NCI-H2029 (cell line): ENCODE measurements at regions not wholly inside any gene's neighbourhood (a gene's known extent, or its start where the extent isn't known, plus 50 kb on each side); places are given as distances from the start of the nearest gene placed in this dataset.
"Not testable (repeated sequence)": the region's sequence is repeated elsewhere in the genome, so short reads cannot be mapped to it uniquely, and the experiment has no call there.

Experiments
- DNase-seq: peaks from one replicate; lab custom pipeline; 2025; lab: John Stamatoyannopoulos, UW

DNA sequence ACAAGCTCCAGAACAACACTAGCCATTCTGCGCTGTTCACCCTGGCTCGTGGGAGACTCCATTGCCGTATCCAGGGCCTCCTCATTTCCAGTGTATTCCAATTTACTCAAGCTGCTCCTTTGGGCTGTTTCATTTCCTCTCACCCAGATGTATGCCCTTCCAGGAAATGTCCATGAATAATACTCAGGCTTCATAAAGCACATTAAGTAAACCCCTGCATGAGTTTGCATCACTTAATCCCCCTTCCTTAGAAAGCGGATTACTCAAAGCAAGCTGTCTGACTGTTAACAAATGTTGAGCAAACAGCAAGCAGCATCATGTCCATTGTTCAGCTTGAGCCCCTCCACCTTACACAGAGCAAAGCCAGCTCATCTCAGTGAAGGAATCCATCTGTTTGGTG, 403.6 kb upstream of the PBX1 start:
- no peak for DNase-seq

DNA sequence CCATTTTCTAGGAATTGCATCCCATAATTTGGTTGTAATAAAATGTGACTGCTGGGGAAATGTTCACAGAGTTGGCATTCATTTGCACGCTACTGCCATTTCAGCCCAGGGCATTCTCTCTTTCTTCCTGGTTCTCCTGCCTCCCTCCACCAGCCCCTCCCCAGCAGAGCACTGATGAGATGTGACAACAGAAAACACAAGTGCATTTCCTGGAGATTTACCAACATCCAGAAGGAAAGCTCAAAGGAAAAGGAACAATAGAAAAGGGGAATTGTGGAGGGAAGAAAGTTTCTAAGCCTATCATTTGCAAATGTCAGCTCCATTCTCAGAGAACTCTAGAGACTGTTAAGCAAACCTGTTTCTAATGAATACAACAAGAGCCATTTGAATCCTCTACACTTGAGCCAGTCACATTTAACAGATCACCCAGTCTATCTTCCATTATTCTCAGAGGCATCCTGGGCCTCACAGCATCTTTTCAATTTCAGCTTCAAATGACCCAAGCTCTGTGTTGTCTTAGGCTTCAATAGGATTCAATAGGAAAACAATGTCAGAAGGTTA, 395.6 kb upstream of the PBX1 start:
- DNase-seq: no peak

DNA sequence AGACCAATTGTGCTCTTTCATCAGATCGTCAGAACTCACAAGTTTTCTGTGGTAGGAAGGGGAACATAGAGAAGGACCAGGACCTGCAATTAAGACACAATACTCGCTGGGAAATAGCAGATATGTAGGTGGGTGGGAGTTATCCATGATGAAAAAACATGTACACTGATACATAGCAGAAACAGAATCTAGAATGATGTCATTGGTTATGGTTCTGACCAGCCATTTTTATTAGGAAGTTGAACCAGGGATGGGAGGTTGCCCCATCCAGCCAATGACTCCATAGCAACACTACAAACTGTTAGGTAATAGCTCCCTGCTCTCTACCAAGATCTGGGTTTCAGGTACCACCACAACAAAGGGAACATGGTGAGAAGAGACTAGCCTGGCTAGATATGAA, 393.5 kb upstream of the PBX1 start:
- no peak for DNase-seq

DNA sequence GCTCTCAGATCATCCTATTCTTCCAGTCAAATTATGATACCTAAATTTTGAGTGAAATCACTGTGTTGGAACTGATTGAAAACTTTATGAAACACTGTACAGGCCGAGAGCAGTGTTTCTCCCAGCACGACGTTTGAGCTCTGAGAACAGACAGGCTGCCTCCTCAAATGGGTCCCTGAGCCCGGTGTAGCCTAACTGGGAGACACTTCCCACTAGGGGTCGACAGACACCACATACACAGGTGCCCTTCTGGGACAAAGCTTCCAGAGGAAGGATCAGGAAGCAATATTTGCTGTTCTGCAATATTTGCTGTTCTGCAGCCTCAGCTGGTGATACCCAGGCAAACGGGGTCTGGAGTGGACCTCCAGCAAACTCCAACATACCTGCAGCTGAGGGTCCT, 392.5 kb upstream of the PBX1 start:
- DNase-seq: not testable (repeated sequence)

DNA sequence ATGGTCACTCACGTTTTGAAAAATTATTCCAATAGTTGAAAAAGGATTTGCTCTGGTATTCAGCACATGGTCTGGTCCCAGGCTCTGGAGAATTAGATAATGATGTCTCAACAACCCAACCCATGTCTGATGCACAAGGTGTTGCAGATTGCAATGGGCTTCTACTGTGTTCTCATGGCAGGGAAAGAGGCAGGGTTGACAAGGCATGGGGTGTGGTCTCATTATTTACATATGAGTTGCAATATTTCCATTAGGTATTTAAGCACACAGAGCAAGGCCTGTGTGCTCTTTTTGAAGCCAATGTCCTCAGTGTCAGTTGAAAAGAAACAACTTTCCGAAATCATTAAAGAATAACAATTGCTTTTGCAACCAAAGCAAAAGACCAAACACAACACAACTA, 381.9 kb upstream of the PBX1 start:
- DNase-seq: no peak

DNA sequence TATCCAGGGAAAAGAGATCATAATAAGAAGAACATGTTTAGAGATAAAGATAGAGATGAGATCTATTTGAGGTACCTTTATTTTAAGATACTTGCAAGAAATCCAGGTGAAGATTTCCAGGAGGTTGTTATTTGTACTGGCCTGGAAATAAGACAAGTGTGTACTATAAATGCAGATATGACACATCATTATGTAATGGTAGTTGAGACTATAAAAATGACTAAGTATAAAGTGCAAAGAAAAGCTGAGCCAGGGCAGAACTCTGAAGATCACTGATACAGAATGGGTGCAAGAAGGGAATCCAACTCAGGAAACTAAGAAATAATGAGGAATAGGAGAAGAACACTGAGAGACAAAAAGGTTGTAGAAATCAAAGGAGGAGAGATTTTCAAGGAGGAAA, 378.2 kb upstream of the PBX1 start:
- DNase-seq: no peak

DNA sequence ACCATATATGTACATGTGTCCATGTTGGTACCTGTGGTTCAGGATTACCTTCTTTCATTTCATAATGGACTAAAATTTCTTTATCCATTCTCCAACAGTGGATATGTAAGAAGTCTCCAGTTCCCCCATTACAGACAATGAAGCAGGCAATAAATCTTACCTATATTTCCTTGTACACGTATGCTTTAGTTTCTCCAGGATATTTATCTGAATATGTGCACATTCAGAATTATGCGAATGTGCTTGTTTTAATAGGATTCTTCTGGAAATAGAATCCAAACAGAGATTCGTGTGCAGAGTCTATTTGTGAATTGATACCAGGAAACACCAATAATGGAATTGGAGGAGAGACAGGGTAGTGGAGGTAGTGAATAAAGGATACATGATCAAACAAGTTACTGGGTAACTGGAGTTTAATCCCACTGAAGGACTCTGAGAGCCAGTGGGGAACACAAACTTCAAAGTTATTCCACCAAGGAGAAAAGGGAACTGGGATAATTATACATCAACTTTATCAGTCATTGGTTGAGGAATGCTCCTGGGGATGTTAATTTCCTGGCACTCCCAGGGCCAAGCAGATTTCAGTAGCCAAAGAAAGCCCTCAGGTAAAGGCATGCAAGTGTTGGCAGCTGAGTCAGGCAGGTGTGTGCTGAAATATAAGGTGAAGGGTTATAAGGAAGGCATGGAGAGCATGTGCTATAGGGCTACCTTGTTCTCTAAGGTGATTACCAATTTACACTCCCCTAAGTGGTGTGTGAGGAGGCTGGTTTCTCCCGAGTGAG, 374.9 kb upstream of the PBX1 start:
- no peak for DNase-seq

DNA sequence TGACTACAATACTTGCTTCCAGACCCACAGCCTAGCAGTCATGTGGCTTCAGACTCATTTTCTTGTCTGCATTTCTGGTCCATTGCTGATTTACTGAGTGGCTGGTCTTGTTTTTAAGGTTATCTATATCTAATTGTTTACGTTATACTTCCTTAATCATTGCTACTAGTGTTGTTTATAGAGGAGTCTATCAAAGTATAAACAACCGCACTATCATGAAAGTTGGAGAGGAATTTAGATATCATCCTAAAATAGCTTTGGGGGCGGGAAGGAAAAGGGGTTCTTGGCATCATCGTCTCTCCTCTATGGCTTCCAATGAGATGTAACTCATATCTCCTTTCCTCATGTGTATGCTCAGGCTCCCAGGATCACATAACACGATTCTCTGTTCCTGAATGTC, 372.1 kb upstream of the PBX1 start:
- DNase-seq: no peak

DNA sequence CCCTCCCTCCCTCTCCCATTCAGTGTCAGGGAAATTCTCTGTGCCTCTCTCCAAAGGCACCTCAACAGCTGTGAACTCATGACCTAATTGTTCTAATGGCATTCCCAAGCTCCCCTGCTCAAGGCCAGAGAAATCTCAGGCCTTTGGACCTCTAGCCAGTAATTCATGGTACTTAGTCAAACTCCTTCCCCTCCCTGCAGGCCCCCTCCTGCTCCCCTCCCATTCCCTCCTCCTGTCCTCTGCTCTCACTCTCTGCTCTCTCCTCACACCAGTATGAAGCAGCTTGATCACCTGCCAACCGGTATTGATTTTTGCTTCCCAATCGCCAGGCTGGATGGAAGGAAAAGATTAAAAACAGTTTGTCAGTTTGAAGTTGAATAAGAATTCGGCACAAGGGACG, 370.5 kb upstream of the PBX1 start:
- no peak for DNase-seq

DNA sequence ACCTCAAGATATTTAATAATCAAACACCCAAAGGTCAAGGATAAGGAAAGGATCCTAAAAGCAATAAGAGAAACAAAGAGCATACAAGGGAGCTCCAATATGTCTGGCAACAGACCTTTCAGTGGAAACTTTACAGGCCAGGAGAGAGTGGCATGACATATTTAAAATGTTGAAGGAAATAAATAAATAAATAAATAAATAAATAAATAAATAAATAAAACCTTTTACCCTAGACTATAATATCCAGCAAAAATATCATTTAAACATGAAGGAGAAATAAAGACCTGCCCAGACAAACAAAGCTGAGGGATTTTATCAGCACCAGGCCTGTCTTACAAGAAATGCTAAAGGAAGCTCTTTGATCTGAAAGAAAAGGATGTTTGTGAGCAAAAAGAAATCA, 367.8 kb upstream of the PBX1 start:
- DNase-seq: no peak

DNA sequence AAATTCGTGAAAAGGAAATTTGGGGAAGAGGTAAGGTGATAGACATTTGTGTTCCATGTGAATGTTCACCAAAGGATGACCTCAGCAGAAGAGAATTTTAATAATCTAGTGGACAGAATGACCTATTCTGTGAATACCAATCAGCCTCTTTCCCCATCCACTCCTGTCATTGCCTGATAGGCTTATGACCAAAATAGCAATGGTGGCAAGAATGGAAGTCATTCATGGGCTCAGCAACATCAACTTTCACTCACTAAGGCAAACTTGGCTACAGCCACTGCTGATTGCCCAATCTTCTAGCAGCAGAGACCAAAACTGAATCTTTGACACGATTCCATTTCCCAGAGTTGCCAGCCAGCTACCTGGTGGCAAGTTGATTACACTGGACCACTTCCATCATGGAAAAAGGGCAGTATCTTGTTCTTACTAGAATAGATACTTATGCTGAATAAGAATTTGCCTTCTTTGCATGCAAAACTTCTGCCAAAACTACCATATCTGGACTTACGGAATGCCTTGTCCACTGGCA, 348.7 kb upstream of the PBX1 start:
- no peak for DNase-seq

DNA sequence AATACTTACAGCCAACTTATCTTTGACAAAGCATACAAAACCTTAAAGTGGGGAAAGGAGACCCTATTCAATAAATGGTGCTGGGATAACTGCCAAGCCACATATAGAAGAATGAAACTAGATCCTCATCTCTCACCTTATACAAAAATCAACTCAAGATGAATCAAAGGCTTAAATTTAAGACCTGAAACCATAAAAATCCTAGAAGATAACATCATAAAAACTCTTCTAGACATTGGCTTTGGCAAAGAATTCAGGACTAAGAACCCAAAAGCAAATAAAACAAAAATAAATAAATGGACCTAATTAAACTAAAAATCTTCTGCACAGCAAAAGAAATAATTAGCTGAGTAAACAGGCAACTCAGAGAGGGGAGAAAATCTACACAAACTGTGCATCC, 335.6 kb upstream of the PBX1 start:
- DNase-seq: no peak

DNA sequence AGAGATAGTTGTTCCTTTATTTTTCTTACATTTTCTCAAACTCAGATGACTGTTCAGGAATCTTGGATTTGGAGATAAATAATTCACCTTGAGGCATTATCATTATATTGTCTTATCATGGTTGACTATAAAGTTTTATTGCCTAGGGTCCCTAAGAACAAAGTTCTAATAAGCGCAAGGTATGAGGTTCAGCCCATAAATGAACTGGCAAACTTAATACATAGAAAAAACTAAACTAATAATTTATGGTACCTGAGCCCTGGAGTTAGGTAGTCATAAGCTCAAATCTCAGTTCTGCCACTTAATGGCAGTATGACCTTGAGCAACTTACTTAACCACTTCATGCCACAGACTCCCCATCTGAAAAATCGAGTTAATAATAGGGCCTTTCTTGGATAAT, 334.0 kb upstream of the PBX1 start:
- DNase-seq: no peak

DNA sequence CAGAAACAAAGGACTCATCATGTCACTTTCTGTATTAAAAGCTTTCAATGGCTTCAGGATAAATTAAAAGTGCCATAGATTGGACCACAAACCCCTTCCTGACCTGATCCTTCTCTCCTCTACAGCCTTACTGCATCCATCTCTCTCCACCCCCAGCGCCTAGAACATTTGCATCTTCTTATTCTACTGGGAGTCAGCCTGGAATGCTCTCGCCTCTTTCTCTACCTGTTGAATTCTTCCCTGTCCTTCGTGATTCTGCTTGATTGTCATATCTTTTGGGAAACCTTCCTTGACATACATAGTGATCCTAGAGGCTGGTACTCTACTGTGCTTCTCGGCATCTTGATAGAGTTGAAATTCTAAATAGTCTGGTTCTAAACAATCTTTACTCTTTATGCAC, 332.0 kb upstream of the PBX1 start:
- DNase-seq: no peak

DNA sequence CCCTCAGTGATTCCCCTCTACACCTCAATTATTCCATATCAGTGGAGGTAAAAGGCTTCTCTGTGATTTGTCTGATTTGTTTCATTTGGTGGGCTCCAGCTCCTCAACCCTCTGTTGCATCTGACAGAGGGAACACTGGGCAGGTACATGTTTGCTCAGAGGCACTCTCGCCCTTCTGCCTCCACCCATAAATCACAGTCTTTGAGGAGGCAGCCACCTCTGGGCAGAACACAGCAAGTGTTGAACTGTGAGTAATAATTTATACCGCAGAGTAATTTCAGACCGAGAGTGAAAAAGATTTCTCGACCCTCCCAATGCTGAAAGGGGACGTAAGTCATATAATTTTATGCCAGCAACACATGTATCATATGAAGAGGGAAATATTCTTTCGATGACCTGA, 330.1 kb upstream of the PBX1 start:
- no peak for DNase-seq

DNA sequence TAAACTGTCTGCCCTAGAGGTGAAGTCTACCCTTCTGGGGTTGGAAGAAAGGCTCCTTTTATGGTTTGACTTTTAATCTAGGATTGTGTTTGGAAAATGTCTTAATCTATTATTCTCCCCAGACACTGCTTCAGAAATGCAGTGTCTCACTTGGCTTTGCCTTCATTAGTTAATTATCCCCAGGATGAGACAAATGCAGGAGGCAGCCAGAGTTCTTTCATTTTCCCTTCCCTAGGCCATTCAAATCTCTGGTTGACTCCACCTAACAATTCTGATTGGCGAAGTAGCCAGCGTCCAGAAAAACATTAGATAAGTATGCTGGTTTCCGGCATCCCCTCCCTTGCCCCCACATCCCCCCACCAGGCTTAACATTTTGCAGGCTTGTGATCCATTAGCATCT, 325.8 kb upstream of the PBX1 start:
- no peak for DNase-seq

DNA sequence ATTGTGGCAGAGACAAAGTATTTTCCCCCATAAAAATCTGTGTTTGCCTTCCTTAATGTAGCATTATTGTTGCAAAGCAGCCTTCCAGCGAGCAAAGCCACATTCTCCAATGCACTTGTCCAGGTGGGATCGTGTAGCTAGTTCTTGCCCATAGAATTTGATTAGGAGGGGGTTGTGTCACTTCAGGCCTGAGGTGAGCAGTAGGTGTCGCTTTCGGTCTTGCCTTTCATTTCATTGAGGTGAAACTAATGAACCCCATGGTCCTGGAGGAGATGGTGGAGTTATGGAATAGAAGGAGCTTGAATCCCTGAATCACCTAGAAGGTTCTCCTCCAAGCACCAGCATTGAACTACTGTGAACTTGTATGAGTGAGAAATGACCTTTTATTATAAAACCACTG, 318.9 kb upstream of the PBX1 start:
- DNase-seq: no peak

DNA sequence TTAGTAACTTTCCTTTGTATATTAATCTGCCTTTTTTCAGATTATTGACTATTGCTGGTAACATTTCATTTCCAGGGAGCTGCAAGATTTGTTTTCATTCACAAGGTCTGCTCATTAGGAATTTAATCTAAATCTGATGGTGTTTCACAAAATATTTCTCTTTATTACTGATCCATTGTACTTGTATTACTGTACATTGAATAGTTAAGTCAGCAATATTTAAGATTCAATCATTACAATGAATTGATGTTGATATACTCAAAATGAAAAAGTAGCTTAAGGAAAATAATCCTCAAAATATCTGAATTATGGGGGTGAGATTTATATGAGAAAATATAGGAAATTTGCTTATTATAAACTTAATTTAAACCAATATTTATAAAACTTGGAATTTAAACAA, 308.6 kb upstream of the PBX1 start:
- no peak for DNase-seq

DNA sequence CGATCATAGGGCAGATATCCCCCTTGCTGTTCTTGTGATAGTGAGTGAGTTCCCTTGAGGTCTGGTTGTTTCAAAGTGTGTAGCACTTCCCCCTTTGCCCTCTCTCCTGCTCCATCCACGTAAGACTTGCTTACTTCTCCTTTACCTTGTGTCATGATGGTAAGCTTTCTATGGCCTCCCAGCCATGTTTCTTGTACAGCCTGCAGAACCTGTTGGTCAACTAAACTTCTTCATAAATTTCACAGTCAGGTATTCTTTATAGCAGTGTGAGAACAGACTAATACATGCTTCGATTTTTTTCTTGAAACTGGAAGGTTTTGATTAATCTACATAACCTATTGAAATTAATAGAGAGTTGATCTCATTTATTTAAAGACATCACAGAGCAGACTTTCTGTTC, 302.5 kb upstream of the PBX1 start:
- no peak for DNase-seq

DNA sequence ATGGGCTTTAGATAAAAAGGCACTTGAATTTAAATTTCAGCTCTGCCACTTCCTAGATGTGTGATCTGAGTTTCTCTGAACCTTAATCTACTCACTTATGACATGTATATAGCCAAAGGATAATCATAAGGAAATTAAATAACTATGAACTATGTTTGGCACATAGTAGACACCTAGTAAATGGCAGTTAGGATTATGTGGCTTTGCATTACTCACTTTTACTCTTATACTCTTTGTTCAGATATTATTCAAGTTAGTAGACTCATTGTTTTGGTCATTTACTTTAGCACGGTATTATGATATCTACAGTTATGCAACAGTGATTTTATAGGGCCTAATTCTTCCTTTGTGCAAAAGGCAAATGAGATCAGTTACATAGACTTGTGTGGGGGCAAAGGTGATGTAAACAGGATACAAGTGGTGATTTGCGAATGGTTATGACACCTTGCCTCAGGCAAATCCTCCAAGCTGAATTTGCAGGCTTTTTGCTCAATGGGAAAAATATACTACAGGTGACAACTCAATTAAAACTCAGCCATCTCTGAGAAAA, 297.2 kb upstream of the PBX1 start:
- no peak for DNase-seq

DNA sequence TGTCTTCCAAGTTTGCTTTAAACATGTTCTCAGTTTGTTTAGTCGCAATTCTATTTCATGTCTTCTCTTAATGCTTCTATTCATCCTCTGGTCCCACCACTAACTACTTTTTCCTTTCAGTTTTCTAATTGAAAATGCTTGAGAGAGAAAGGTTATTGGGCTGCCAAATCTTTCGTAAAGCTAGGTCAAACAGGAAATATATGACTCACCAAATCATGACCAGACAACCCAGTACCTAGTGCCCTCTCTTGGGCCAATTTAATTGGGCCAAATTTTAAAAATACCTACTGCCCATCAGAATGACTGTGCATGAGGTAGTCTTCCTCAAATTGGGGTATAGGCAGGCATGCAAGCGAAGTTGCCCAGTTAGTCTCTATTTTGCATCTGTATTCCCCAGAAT, 295.4 kb upstream of the PBX1 start:
- no peak for DNase-seq

DNA sequence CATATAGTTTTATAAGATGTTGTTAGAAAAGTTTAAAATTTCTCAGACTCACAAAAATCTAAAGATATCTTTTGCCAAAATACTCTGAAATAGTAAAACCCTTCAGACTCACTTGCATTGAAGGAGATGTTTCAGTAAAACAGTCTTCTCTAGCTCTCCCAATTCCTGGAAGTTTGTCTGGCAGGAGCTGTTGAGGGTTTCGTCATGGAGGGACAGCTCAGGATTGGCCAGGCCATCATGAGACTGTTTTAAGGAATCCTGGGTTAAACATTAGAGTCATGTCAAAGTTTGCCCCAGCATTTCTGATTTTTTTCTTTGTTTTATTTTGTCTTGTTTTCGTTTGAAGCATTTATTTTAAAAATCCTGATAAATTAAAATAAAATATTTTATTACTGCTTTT, 293.8 kb upstream of the PBX1 start:
- DNase-seq: no peak

DNA sequence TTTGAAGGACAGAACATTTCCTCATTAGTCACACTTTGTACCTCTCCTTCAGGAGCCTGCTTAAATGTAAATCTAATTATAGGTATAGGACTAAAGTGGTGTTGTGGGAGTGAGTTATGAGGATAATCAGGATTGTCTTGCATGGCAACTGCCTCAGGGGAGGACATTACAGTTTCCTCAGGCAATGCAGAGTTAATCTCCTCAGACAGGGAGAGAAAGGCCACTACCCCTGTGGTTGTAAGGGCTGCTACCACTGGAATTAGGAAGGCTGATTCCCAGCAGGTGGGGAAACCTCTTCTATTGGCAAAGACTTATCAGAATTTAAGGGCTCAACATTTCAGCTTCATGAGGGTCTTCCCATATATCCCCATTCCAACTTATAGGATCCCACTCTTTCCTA, 286.8 kb upstream of the PBX1 start:
- no peak for DNase-seq

DNA sequence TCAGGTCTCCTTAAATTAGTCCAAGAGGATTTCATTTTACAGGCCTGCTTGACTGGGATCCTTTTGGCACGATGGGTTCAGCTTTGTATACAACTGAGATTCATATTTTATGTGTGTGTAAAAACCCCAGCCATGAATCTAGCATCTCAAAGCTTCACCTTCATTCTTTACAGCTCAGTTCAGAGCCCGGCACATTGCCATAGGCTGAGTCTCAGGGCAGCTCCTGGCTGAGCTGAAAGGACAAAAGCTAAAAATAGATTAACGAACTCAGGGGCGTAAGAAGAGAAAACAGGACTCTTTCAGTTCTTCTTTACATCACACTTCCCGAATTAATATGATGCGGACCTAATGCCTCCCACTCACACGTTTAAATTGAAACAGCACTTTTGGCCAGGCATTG, 262.8 kb upstream of the PBX1 start:
- no peak for DNase-seq
